ENCODE measurements at regions not wholly inside any gene's neighbourhood (a gene's known extent, or its start where the extent isn't known, plus 50 kb on each side); places are given as distances from the start of the nearest gene placed in this dataset.

- 92% methylated on average over 2 of the region's 2 CpGs; no CpG with 5 or more reads in 1 of the 2 experiments for WGBS, 2 experiments
Observed at GRCh38 chr14:29462772-29463171, 464.9 kb downstream of the PRKD1 start.

GRCh38 chr14:29463727-29464395 is 463.8 kb downstream of the PRKD1 start:
- Histone ChIP-seq H3K27ac (ENCODE audit: insufficient read depth, low read depth, low read length, poor library complexity, severe bottlenecking) (no peak overlapping the region), H3K4me1 (ENCODE audit: control insufficient read depth, insufficient read depth, low read length) (peaks cover 9% of the 10 kb centered on the region)
- 84 to 92% methylated on average over 3 to 5 of the region's 6 CpGs for WGBS, 2 experiments

More at GRCh38 chr14:29462772-29463171, 464.9 kb downstream of the PRKD1 start:
- Histone ChIP-seq H3K4me3 (ENCODE audit: insufficient read depth, low read depth, low read length) (no peak overlapping the region), H3K27me3 (ENCODE audit: control insufficient read depth, insufficient read depth, low read length, poor library complexity, severe bottlenecking) (no peaks in the 10 kb centered on the region), H3K36me3 (ENCODE audit: control insufficient read depth, insufficient read depth, low read length) (no peaks in the 10 kb centered on the region), H3K27ac (ENCODE audit: insufficient read depth, low read depth, low read length, poor library complexity, severe bottlenecking) (no peak overlapping the region), H3K4me1 (ENCODE audit: control insufficient read depth, insufficient read depth, low read length) (peaks cover 9% of the 10 kb centered on the region), H3K9me3 (ENCODE audit: control insufficient read depth, low read length) (no peaks in the 10 kb centered on the region)

GRCh38 chr14:29465095-29465494 is 462.6 kb downstream of the PRKD1 start:
- no peaks in the 10 kb centered on the region for H3K9me3 ChIP-seq (ENCODE audit: control insufficient read depth, low read length)
- H3K27me3 ChIP-seq (ENCODE audit: control insufficient read depth, insufficient read depth, low read length, poor library complexity, severe bottlenecking), result no peaks in the 10 kb centered on the region
- no peaks in the 10 kb centered on the region for H3K36me3 ChIP-seq (ENCODE audit: control insufficient read depth, insufficient read depth, low read length)
- 88% methylated on average over 2 of the region's 2 CpGs for WGBS, 2 experiments
- no peak overlapping the region for H3K4me3 ChIP-seq (ENCODE audit: insufficient read depth, low read depth, low read length)
- H3K4me1 ChIP-seq (ENCODE audit: control insufficient read depth, insufficient read depth, low read length), result peaks cover 9% of the 10 kb centered on the region
- H3K27ac ChIP-seq (ENCODE audit: insufficient read depth, low read depth, low read length, poor library complexity, severe bottlenecking), result no peak overlapping the region

More at GRCh38 chr14:29463727-29464395, 463.8 kb downstream of the PRKD1 start:
- H3K36me3 ChIP-seq (ENCODE audit: control insufficient read depth, insufficient read depth, low read length), result no peaks in the 10 kb centered on the region
- no peaks in the 10 kb centered on the region for H3K9me3 ChIP-seq (ENCODE audit: control insufficient read depth, low read length)
- H3K27me3 ChIP-seq (ENCODE audit: control insufficient read depth, insufficient read depth, low read length, poor library complexity, severe bottlenecking), result no peaks in the 10 kb centered on the region
- H3K4me3 ChIP-seq (ENCODE audit: insufficient read depth, low read depth, low read length), result no peak overlapping the region

GRCh38 chr14:29475641-29476040 is 452.0 kb downstream of the PRKD1 start:
- Histone ChIP-seq H3K4me3 (ENCODE audit: insufficient read depth, low read depth, low read length) (no peak overlapping the region), H3K4me1 (ENCODE audit: control insufficient read depth, insufficient read depth, low read length) (no peaks in the 10 kb centered on the region), H3K9me3 (ENCODE audit: control insufficient read depth, low read length) (no peaks in the 10 kb centered on the region), H3K36me3 (ENCODE audit: control insufficient read depth, insufficient read depth, low read length) (no peaks in the 10 kb centered on the region), H3K27ac (ENCODE audit: insufficient read depth, low read depth, low read length, poor library complexity, severe bottlenecking) (no peak overlapping the region), H3K27me3 (ENCODE audit: control insufficient read depth, insufficient read depth, low read length, poor library complexity, severe bottlenecking) (no peaks in the 10 kb centered on the region)

- Histone ChIP-seq H3K27ac (ENCODE audit: insufficient read depth, low read depth, low read length, poor library complexity, severe bottlenecking) (no peak overlapping the region), H3K9me3 (ENCODE audit: control insufficient read depth, low read length) (no peaks in the 10 kb centered on the region), H3K27me3 (ENCODE audit: control insufficient read depth, insufficient read depth, low read length, poor library complexity, severe bottlenecking) (no peaks in the 10 kb centered on the region), H3K4me3 (ENCODE audit: insufficient read depth, low read depth, low read length) (no peak overlapping the region), H3K36me3 (ENCODE audit: control insufficient read depth, insufficient read depth, low read length) (no peaks in the 10 kb centered on the region), H3K4me1 (ENCODE audit: control insufficient read depth, insufficient read depth, low read length) (no peaks in the 10 kb centered on the region)
- WGBS, 2 experiments, result 84 to 90% methylated on average over 4 of the region's 4 CpGs
Observed at GRCh38 chr14:29486132-29486531, 441.5 kb downstream of the PRKD1 start.

GRCh38 chr14:29489911-29490425 is 437.7 kb downstream of the PRKD1 start:
- H3K36me3 ChIP-seq (ENCODE audit: control insufficient read depth, insufficient read depth, low read length), result no peaks in the 10 kb centered on the region

GRCh38 chr14:29493849-29494248 is 433.8 kb downstream of the PRKD1 start:
- WGBS, 2 experiments, result 90 to 99% methylated on average over 4 of the region's 4 CpGs
- Histone ChIP-seq H3K4me1 (ENCODE audit: control insufficient read depth, insufficient read depth, low read length) (no peaks in the 10 kb centered on the region), H3K27me3 (ENCODE audit: control insufficient read depth, insufficient read depth, low read length, poor library complexity, severe bottlenecking) (no peaks in the 10 kb centered on the region), H3K4me3 (ENCODE audit: insufficient read depth, low read depth, low read length) (no peak overlapping the region), H3K36me3 (ENCODE audit: control insufficient read depth, insufficient read depth, low read length) (no peaks in the 10 kb centered on the region), H3K9me3 (ENCODE audit: control insufficient read depth, low read length) (no peaks in the 10 kb centered on the region), H3K27ac (ENCODE audit: insufficient read depth, low read depth, low read length, poor library complexity, severe bottlenecking) (no peak overlapping the region)

More at GRCh38 chr14:29489911-29490425, 437.7 kb downstream of the PRKD1 start:
- WGBS, 2 experiments, result 93 to 96% methylated on average over 4 of the region's 4 CpGs
- H3K9me3 ChIP-seq (ENCODE audit: control insufficient read depth, low read length), result no peaks in the 10 kb centered on the region
- H3K4me3 ChIP-seq (ENCODE audit: insufficient read depth, low read depth, low read length), result no peak overlapping the region
- H3K27me3 ChIP-seq (ENCODE audit: control insufficient read depth, insufficient read depth, low read length, poor library complexity, severe bottlenecking), result no peaks in the 10 kb centered on the region
- no peaks in the 10 kb centered on the region for H3K4me1 ChIP-seq (ENCODE audit: control insufficient read depth, insufficient read depth, low read length)
- H3K27ac ChIP-seq (ENCODE audit: insufficient read depth, low read depth, low read length, poor library complexity, severe bottlenecking), result no peak overlapping the region

- no peaks in the 10 kb centered on the region for H3K36me3 ChIP-seq (ENCODE audit: control insufficient read depth, insufficient read depth, low read length)
- no peaks in the 10 kb centered on the region for H3K9me3 ChIP-seq (ENCODE audit: control insufficient read depth, low read length)
- H3K4me1 ChIP-seq (ENCODE audit: control insufficient read depth, insufficient read depth, low read length), result no peaks in the 10 kb centered on the region
- no peak overlapping the region for H3K4me3 ChIP-seq (ENCODE audit: insufficient read depth, low read depth, low read length)
- 88% methylated on average over 1 of the region's 1 CpG; no CpG with 5 or more reads in 1 of the 2 experiments for WGBS, 2 experiments
- H3K27me3 ChIP-seq (ENCODE audit: control insufficient read depth, insufficient read depth, low read length, poor library complexity, severe bottlenecking), result no peaks in the 10 kb centered on the region
- no peak overlapping the region for H3K27ac ChIP-seq (ENCODE audit: insufficient read depth, low read depth, low read length, poor library complexity, severe bottlenecking)
Observed at GRCh38 chr14:29494312-29494711, 433.3 kb downstream of the PRKD1 start.

GRCh38 chr14:29503903-29504302 is 423.7 kb downstream of the PRKD1 start:
- Histone ChIP-seq H3K4me3 (ENCODE audit: insufficient read depth, low read depth, low read length) (no peak overlapping the region), H3K9me3 (ENCODE audit: control insufficient read depth, low read length) (no peaks in the 10 kb centered on the region), H3K27ac (ENCODE audit: insufficient read depth, low read depth, low read length, poor library complexity, severe bottlenecking) (no peak overlapping the region), H3K4me1 (ENCODE audit: control insufficient read depth, insufficient read depth, low read length) (no peaks in the 10 kb centered on the region), H3K27me3 (ENCODE audit: control insufficient read depth, insufficient read depth, low read length, poor library complexity, severe bottlenecking) (no peaks in the 10 kb centered on the region), H3K36me3 (ENCODE audit: control insufficient read depth, insufficient read depth, low read length) (no peaks in the 10 kb centered on the region)

- Histone ChIP-seq H3K27ac (ENCODE audit: insufficient read depth, low read depth, low read length, poor library complexity, severe bottlenecking) (no peak overlapping the region), H3K36me3 (ENCODE audit: control insufficient read depth, insufficient read depth, low read length) (no peaks in the 10 kb centered on the region), H3K4me1 (ENCODE audit: control insufficient read depth, insufficient read depth, low read length) (no peaks in the 10 kb centered on the region), H3K9me3 (ENCODE audit: control insufficient read depth, low read length) (no peaks in the 10 kb centered on the region), H3K27me3 (ENCODE audit: control insufficient read depth, insufficient read depth, low read length, poor library complexity, severe bottlenecking) (no peaks in the 10 kb centered on the region), H3K4me3 (ENCODE audit: insufficient read depth, low read depth, low read length) (no peak overlapping the region)
- WGBS, 2 experiments, result 66 to 68% methylated on average over 2 of the region's 2 CpGs
Observed at GRCh38 chr14:29518335-29518734, 409.3 kb downstream of the PRKD1 start.

Measured in ectodermal cell (in vitro differentiated cells).